ENCODE measurements at regions not wholly inside any gene's neighbourhood (a gene's known extent, or its start where the extent isn't known, plus 50 kb on each side); places are given as distances from the start of the nearest gene placed in this dataset.
"Not testable (repeated sequence)": the region's sequence is repeated elsewhere in the genome, so short reads cannot be mapped to it uniquely, and the experiment has no call there.

- DNase-seq: not testable (repeated sequence)
Measured at GRCh38 chr13:58385336-58385735, 753.8 kb downstream of the PCDH17 start.

GRCh38 chr13:58397596-58398387 lies 766.2 kb downstream of the PCDH17 start:
- DNase-seq: no peak

- DNase-seq: no peak
Measured at GRCh38 chr13:58399263-58399662, 767.7 kb downstream of the PCDH17 start.

GRCh38 chr13:58406545-58406944 lies 775.0 kb downstream of the PCDH17 start:
- DNase-seq: no peak

GRCh38 chr13:58429917-58430316 lies 798.4 kb downstream of the PCDH17 start:
- no peak for DNase-seq

GRCh38 chr13:58434943-58435342 lies 803.4 kb downstream of the PCDH17 start:
- DNase-seq: no peak

GRCh38 chr13:58437427-58437826 lies 805.9 kb downstream of the PCDH17 start:
- no peak for DNase-seq

GRCh38 chr13:58446979-58447378 lies 815.4 kb downstream of the PCDH17 start:
- DNase-seq: no peak

GRCh38 chr13:58452123-58452623 lies 820.6 kb downstream of the PCDH17 start:
- DNase-seq: no peak

- DNase-seq: no peak
Measured at GRCh38 chr13:58455094-58455493, 823.5 kb downstream of the PCDH17 start.

- DNase-seq: no peak
Measured at GRCh38 chr13:58461217-58461616, 829.7 kb downstream of the PCDH17 start.

GRCh38 chr13:58463841-58464240 lies 832.3 kb downstream of the PCDH17 start:
- DNase-seq: no peak

- DNase-seq: no peak
Measured at GRCh38 chr13:58467176-58467575, 835.6 kb downstream of the PCDH17 start.

GRCh38 chr13:58472483-58472882 lies 840.9 kb downstream of the PCDH17 start:
- DNase-seq: no peak

- no peak for DNase-seq
Measured at GRCh38 chr13:58474581-58474980, 843.0 kb downstream of the PCDH17 start.

- DNase-seq: no peak
Measured at GRCh38 chr13:58476206-58476918, 844.8 kb downstream of the PCDH17 start.

GRCh38 chr13:58478858-58479257 lies 847.3 kb downstream of the PCDH17 start:
- DNase-seq: no peak

GRCh38 chr13:58480061-58480460 lies 848.5 kb downstream of the PCDH17 start:
- DNase-seq: no peak

- no peak for DNase-seq
Measured at GRCh38 chr13:58488251-58488650, 856.7 kb downstream of the PCDH17 start.

GRCh38 chr13:58495668-58496067 lies 864.1 kb downstream of the PCDH17 start:
- DNase-seq: no peak

GRCh38 chr13:58500938-58501337 lies 869.4 kb downstream of the PCDH17 start:
- DNase-seq: no peak

- DNase-seq: not testable (repeated sequence)
Measured at GRCh38 chr13:58504202-58504700, 872.7 kb downstream of the PCDH17 start.

GRCh38 chr13:58505262-58505920 lies 873.8 kb downstream of the PCDH17 start:
- not testable (repeated sequence) for DNase-seq
